ENCODE measurements at regions not wholly inside any gene's neighbourhood (a gene's known extent, or its start where the extent isn't known, plus 50 kb on each side); places are given as distances from the start of the nearest gene placed in this dataset.

- DNase-seq, result no peak
Measured at GRCh38 chr2:62595474-62595873, 89.5 kb upstream of the TMEM17 start.

DNA sequence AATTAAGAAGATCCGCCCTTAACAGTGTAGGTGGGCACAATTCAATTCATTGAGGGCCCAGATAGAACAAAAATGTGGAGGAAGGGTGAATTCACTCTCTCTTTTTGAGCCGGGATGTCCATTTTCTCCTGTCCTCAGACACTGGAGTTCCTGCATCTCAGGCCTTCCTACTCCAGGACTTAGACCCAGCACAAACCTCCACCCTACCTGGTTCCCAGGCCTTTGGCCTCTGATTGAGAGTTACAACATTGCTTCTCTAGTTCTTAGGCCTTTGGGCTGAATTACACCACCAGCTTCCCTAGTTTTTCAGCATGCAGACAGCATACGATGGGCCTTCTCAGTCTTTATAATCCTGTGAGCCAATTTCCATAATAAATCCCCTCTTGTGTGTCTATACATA, 87.8 kb upstream of the TMEM17 start:
- DNase-seq, result no peak

GRCh38 chr2:62591491-62591890, 85.5 kb upstream of the TMEM17 start:
- no peak for DNase-seq

GRCh38 chr2:62589691-62590356, 83.8 kb upstream of the TMEM17 start:
- DNase-seq, result no peak

DNA sequence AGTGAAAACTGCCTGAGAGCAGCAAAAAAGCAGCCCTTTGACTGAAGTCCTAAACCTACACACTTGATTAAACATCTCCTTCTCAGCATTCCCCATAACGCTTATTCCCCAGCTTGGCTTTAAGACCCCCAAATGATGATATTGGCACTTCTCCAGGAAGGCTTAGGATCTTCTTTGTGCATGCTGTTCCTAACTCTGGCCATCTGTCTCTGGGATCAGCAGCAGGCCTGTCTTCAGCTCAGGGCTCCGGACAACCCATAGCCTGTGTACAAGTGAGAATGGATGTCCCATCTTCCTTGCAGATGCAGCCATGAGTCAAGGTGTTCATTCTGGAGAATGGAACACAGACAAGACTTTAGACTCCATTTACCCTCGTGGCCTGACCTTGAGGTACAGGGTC, 81.6 kb upstream of the TMEM17 start:
- no peak for DNase-seq

- no peak for DNase-seq
Measured at GRCh38 chr2:62586981-62587380, 81.0 kb upstream of the TMEM17 start.

DNA sequence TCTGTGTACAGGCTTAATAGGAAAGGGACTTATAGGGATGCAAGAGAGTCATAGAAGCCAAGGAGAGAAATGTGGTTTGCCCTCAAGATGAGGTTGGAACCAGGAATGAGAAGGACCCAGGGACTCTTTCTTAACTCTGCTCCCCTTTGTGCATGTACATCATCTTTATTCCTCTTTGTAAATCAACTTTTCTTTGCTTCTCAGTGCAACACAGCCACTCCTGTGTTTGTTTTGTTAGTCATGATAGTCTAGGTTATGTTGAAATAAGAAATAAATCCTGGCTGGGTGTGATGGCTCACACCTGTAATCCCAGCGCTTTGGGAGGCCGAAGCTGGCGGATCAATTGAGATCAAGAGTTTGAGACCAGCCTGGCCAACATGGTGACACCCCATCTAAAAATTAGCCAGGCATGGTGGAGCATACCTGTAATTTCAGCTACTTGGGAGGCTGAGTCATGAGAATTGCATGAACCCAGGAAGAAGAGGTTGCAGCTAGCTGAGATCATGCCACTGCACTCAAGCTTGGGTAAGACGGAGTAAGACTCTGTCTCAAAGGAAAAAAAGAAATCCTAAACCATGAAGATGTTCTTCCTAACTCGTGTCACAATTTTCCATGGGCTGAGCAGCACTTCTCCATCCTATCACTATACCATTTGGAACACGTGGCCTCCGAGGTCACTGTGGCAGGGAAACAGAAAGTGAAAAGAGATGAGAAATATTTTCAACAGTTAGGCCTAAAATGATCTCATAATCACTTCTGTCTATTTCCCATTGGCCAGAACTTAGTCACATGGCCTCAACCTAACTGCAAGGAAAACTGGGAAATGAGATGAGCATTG, 73.0 kb upstream of the TMEM17 start:
- no peak for DNase-seq

DNA sequence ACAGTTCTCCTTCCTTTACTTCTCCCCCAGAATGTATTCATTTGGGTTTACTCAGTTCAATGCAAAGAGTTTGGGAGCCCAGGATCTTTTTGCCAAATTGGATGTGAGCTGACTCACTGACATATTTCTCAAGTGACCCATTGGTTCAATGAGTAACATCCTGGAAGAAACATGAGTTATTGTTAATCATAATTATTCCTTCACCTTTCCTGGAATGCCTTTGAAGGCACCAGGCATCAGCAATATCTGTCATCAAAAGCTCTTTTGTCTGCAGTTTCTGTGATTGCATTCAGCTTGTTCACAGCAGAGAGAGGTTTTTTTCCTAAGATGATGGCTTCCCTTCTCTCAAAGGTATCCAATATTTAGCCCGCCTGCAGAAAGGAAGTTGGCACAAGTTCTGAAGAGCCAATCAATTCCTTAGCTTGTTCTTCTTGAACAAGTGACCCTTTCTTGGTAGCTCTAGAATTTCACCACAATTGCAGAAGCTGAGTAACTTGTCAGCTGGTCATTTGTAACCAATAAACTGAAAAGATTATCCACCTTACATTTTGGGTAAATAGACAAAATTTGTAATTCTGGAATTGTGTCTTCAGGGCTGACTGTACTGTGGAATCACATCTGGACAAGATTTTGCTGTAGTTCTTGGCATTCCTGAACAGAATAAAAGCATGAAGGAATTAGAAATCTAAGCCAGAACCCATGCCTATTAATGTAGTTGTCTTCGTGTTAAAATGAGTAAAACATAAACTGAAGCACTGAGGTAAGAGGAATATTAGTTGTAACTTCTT, 72.2 kb upstream of the TMEM17 start:
- DNase-seq, result no peak

DNA sequence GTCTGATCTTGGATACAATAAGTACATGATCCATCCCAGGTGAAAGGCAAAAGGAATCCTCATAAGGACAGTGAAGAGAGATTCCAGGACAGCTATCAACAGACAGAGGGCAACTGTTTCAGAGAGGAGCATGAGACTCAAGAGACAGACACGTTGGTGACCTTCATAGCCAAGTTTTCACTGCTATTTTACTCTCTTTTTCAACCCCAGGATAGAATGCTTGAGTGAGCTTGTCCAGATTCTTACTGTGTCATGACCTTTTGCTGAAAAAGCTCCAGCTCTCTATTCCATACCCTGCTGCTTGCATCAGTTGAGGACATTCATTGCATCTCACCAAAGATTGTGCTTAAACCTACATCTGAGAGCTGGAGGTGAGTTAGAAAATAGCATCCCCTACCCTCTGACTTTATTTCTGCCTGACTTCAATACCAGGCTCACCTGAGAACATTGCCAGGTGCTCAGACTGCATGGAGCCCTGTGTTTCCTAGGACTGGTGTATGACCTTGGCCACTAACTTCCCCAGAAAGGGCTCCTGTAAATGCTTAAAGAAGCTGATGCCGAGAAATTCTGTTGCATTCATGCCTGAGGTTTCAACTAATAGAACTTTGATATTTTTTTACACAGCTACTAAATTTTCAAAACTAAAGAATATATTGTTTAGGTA, 70.4 kb upstream of the TMEM17 start:
- DNase-seq, result no peak

DNA sequence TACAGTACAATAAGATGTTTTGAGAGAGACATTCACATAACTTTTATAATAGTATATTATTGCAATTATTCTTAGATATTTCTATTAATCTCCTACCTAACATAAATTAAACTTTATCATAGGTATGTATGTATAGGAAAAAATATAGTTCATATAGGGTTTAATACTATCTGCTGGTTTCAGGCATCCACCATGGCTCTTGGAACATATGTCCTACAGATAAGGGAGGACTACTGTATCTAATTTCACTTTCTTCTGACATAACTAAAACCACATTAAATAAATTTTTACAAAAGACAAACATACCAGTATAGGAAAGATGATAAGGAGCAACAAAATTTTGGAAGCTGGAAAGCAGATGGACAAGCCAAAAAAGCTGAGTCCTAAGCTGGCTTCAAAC, 67.9 kb upstream of the TMEM17 start:
- no peak for DNase-seq

DNA sequence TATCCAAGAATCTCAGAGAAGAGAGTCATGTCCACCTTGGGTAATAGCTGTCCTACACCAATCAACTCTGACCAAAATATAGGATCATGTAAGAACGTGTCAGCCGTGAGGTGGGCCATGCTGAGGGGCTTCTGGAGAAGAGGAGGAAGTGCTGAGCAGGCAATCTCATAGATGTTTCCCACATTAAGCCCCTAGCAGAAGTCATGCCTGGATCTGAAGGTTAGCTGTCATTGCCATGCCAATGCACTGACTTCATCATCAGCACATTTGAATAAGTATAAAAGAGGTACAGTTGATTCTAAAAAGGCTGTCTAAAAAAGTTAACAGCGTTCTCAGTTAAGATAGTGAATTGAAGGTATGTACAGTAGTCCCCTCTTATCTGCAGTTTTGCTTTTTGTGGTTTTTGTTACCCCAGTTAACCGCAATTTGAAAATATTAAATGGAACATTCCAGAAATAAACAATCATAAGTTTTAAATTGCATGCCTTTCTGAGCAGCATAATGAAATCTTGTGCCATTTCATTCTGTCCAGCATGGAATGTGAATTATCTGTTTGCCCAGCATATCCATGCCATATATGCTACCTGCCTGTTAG, 67.2 kb upstream of the TMEM17 start:
- no peak for DNase-seq

DNA sequence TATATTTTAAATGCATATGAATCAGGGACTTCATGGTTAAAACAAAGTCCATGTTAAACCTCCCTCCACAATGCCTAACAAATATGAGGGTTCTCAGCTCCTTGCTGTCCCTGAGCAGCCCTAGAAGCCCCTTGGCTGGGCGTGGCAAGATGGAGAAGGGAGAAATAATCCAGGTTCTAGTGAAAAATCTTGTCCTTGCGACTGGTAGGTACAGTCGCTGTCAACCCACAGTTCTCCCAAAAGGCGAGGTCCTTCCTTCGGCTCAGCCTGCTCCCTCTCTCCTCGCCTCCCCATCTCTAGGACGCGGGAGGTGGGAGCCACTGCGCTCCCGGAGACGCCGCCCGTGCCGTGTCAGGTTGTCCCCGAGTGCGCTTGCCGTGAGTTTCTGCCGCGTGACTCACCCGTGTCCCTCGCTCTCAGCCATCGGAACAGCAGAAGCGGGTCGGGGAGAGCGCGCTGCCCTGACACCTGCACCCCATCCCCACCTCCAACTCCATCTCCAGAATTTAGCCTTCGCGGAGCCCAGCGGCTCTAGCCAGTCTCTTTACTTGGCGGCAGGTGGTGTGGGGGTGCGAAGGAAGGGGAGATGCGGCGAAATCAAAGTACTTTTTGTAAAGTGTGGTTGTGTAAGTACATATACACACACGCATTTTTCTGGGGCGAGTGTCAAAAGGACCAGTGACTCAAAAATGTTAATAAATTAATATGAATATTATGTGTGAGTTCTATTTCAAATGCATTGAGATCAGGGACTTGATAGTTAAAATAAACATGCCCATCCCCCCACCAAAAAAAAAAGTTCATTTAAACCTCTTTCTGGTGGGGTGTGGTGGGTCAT, 65.1 kb upstream of the TMEM17 start:
- DNase-seq, result no peak

- DNase-seq, result no peak
Measured at GRCh38 chr2:62569907-62570841, 64.2 kb upstream of the TMEM17 start.

- DNase-seq, result no peak
Measured at GRCh38 chr2:62568983-62569837, 63.2 kb upstream of the TMEM17 start.

DNA sequence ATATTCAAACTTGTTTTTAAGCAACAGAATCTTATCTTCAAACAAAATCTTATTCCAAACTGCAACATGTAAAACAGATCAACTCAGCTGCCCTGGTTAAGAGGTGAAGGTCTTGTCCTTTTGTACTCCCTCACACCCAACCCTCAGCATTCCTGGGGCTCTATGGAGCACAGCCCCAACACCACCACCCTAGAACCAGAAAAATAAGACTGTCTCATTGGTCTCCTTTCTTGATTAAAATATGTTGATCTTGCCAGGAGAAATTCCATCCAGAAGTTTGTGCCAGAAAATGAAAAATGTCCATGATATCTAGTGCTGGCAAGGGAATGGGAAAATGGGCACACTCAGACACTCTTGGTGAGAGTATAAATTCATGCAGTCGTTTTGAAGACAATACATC, 62.1 kb upstream of the TMEM17 start:
- no peak for DNase-seq

GRCh38 chr2:62567669-62568068, 61.7 kb upstream of the TMEM17 start:
- no peak for DNase-seq

DNA sequence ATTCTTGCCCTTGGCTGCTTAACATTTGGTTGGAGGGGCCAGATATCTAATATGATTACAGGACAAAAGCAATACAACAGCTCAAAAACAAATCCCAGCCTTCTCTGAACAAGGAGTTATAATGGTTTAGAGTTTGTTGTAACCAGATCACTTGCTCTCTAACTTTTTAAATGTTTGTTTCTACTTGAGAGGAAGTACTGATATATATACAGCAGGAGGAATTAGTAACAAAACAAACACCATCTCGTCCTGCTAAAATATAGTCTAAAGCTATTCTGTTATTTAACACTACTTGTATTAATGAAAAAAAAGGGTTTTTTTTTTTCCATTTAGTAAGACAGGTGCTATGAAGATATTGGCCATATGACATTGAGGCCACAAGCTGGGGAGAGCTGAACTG, 60.9 kb upstream of the TMEM17 start:
- no peak for DNase-seq

DNA sequence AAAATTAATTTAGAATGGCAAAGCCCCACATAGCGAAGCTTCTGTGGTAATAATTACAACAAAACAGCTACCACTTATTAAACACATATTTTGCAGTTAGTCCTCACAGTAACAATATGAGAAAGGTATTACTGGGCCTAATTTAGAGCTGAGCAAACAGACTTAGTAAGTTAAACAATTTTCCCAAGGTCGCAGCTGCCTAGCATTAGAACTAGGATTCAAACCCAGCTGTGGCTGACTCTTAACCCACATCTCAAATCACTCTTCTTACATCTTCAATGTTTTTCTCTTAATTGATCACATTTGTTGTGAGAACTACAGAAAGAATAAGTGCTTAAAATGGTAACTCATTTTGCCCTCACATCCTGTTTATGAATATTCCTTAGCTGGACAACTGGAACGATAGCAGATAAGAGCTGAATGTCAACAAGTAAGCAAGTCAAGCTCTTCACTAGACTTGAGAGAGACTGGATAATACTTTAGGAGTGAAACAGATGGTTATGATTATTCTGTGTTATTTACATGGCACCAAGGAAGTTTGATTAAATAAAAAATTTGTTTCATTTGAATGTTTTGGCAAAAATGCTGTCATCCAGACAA, 59.4 kb upstream of the TMEM17 start:
- no peak for DNase-seq

Measured in NCI-H2029 (cell line).